A549 (cell line): ENCODE measurements at regions not wholly inside any gene's neighbourhood (a gene's known extent, or its start where the extent isn't known, plus 50 kb on each side); places are given as distances from the start of the nearest gene placed in this dataset.

Source experiments
- ATAC-seq, 2 experiments: fragments of 200-7000 bp in 1 of 2; fragments of >200 bp in 1 of 2; cut with Nextera tagmentation in 1 of 2; cut with Tn5 transposase in 1 of 2; 3 replicates each; pipeline versions ENCODE4 v1.8.0 to v1.9.1; 2018 to 2020; ENCODE audit warnings: mild to moderate bottlenecking in 1 of 2, moderate library complexity in 1 of 2
- CTCF ChIA-PET: fragments of 300-600 bp; sonication (Branson Sonifier 250); formaldehyde crosslinking; extraction: SDS; loops from one replicate; lab custom pipeline; 2021; ENCODE audit warnings: antibody characterized with exemption, inconsistent platforms; lab: Yijun Ruan, JAX
- POLR2A ChIA-PET: fragments of 350-600 bp; formaldehyde crosslinking; extraction: SDS; loops from one replicate; lab custom pipeline; 2021; ENCODE audit warnings: antibody characterized with exemption, inconsistent platforms; lab: Yijun Ruan, JAX
- DNase-seq, 2 experiments: peaks; one replicate each; pipeline versions ENCODE4 v3.0.0 to v3.0.0-alpha.2; 2011 to 2016; ENCODE audit warnings: low read depth in 1 of 2, low spot score in 1 of 2
- FAIRE-seq: peaks from 2 replicates; lab custom pipeline; 2011; peaks lifted over from hg19 to GRCh38; lab: Jason Lieb, UNC
- H3K27ac ChIP-seq, 2 experiments: fragments of >200 bp; sonication (Bioruptor Twin); formaldehyde crosslinking; 3 replicates each; pipeline ENCODE4 v1.5.1; 2016 to 2017
- H3K4me1 ChIP-seq: fragments of >200 bp; sonication (Bioruptor Twin); formaldehyde crosslinking; 3 replicates; pipeline ENCODE4 v1.6.1; 2016
- H3K4me2 ChIP-seq: fragments of >200 bp; sonication (Bioruptor Twin); formaldehyde crosslinking; 3 replicates; pipeline ENCODE4 v1.6.1; 2016
- H3K4me3 ChIP-seq: fragments of >200 bp; sonication (Bioruptor Twin); formaldehyde crosslinking; 3 replicates; pipeline ENCODE4 v1.5.1; 2016
- H3K9me3 ChIP-seq: fragments of >200 bp; sonication (Bioruptor Twin); formaldehyde crosslinking; 3 replicates; pipeline ENCODE4 v1.6.1; 2016
- BHLHE40 ChIP-seq: IDR thresholded peaks from 2 replicates; pipeline ENCODE4 v1.6.1; 2012; ENCODE audit warnings: low read depth, low read length, inconsistent platforms
- CBX2 ChIP-seq: fragments of 200-600 bp; sonication (generic); IDR thresholded peaks from 2 replicates; pipeline ENCODE4 v1.6.1; 2016; ENCODE audit warnings: low read depth, mild to moderate bottlenecking, borderline replicate concordance
- CBX8 ChIP-seq: fragments of 200-600 bp; sonication (generic); IDR thresholded peaks from 2 replicates; pipeline ENCODE4 v1.6.1; 2016
- CEBPB ChIP-seq, 2 experiments: fragments of >200 bp in 1 of 2; sonication (Bioruptor Twin) in 1 of 2; formaldehyde crosslinking in 1 of 2; IDR thresholded peaks; 2 replicates each; pipeline ENCODE4 v1.6.1; 2012 to 2016
- CHD2 ChIP-seq: fragments of 150-350 bp; IDR thresholded peaks from 2 replicates; pipeline ENCODE4 v1.6.1; 2014; ENCODE audit warnings: low read length; ENCODE audit not compliant: partially characterized antibody
- CHD4 ChIP-seq: fragments of 200-600 bp; sonication (generic); IDR thresholded peaks from 2 replicates; pipeline ENCODE4 v1.6.1; 2016; ENCODE audit warnings: antibody characterized with exemption, mild to moderate bottlenecking, borderline replicate concordance
- EHMT2 ChIP-seq: fragments of 200-600 bp; sonication (generic); IDR thresholded peaks from 2 replicates; pipeline ENCODE4 v1.6.1; 2016; ENCODE audit warnings: antibody characterized with exemption, low read depth, mild to moderate bottlenecking, moderate library complexity
- ESRRA ChIP-seq: fragments of 150-350 bp; IDR thresholded peaks from 2 replicates; pipeline ENCODE4 v1.6.1; 2014; ENCODE audit warnings: mild to moderate bottlenecking, low read length, borderline replicate concordance
- GATA3 ChIP-seq: IDR thresholded peaks from 2 replicates; pipeline ENCODE4 v1.6.1; 2012; ENCODE audit warnings: borderline replicate concordance
- HEYL ChIP-seq: fragments of 250-450 bp; sonication (Bioruptor Pico); IDR thresholded peaks from 2 replicates; pipeline ENCODE4 v1.8.0; 2021; ENCODE audit warnings: mild to moderate bottlenecking, moderate library complexity
- HOXA7 ChIP-seq: fragments of 250-450 bp; sonication (Bioruptor Pico); IDR thresholded peaks from 2 replicates; pipeline ENCODE4 v1.5.0; 2020; ENCODE audit warnings: mild to moderate bottlenecking, moderate library complexity
- KDM1A ChIP-seq: fragments of 200-600 bp; sonication (generic); IDR thresholded peaks from 2 replicates; pipeline ENCODE4 v1.6.1; 2016; ENCODE audit warnings: low read depth, mild to moderate bottlenecking
- MAFK ChIP-seq: fragments of 450-650 bp; IDR thresholded peaks from 2 replicates; pipeline ENCODE4 v1.6.1; 2014; ENCODE audit not compliant: partially characterized antibody
- MAZ ChIP-seq: fragments of 150-350 bp; IDR thresholded peaks from 2 replicates; pipeline ENCODE4 v1.6.1; 2014; ENCODE audit warnings: antibody characterized with exemption, low read depth, low read length, borderline replicate concordance
- MYC ChIP-seq: IDR thresholded peaks from 2 replicates; pipeline ENCODE4 v1.6.1; 2012; ENCODE audit warnings: mild to moderate bottlenecking, inconsistent platforms, low read length, improper control_type of control experiment, borderline replicate concordance
- NFE2L2 ChIP-seq: fragments of 150-350 bp; conservative IDR thresholded peaks from 2 replicates; pipeline ENCODE4 v1.6.1; 2014; ENCODE audit warnings: low read length
- NR3C1 ChIP-seq: fragments of >200 bp; sonication (Bioruptor Twin); formaldehyde crosslinking; IDR thresholded peaks from 3 replicates; pipeline ENCODE4 v1.6.1; 2017
- POLR2A ChIP-seq: IDR thresholded peaks from 2 replicates; pipeline ENCODE4 v1.6.1; 2012; ENCODE audit warnings: mild to moderate bottlenecking, low read length
- RAD21 ChIP-seq, 2 experiments: fragments of >200 bp in 1 of 2; sonication (Bioruptor Twin) in 1 of 2; formaldehyde crosslinking in 1 of 2; IDR thresholded peaks in 1 of 2; conservative IDR thresholded peaks in 1 of 2; 2 replicates in 1 of 2; 3 replicates in 1 of 2; pipeline ENCODE4 v1.6.1; 2012 to 2018; ENCODE audit warnings: inconsistent platforms in 1 of 2
- RARB ChIP-seq: fragments of 250-450 bp; sonication (Bioruptor Pico); IDR thresholded peaks from 2 replicates; pipeline ENCODE4 v1.8.0; 2021; ENCODE audit warnings: mild to moderate bottlenecking, moderate library complexity
- RFX5 ChIP-seq: fragments of 450-650 bp; IDR thresholded peaks from 2 replicates; pipeline ENCODE4 v1.7.1; 2014; ENCODE audit warnings: antibody characterized with exemption, mild to moderate bottlenecking, moderate library complexity
- SREBF2 ChIP-seq: fragments of 450-650 bp; IDR thresholded peaks from 2 replicates; pipeline ENCODE4 v1.6.1; 2014; ENCODE audit warnings: mild to moderate bottlenecking, moderate library complexity
- ZNF302 ChIP-seq: fragments of 250-450 bp; sonication (Bioruptor Pico); IDR thresholded peaks from 2 replicates; pipeline ENCODE4 v1.9.0; 2021; ENCODE audit warnings: inconsistent platforms, mild to moderate bottlenecking, moderate library complexity
- ZSCAN20 ChIP-seq: fragments of 250-450 bp; sonication (Bioruptor Pico); IDR thresholded peaks from 2 replicates; pipeline ENCODE4 v1.8.0; 2022; ENCODE audit warnings: mild to moderate bottlenecking, moderate library complexity
- WGBS: methylation state at CpG from one replicate; pipeline ENCODE4 v1.1.6; 2017; ENCODE audit errors: missing lambda C conversion rate; 5-methylcytosine and 5-hydroxymethylcytosine counted together
- TF ChIP-seq, protein P1 (sequence below): fragments of >200 bp; sonication (Bioruptor Twin); formaldehyde crosslinking; IDR thresholded peaks from 3 replicates; pipeline ENCODE4 v1.6.1; 2016
- TF ChIP-seq, protein P2 (sequence below): fragments of >200 bp; sonication (Bioruptor Twin); formaldehyde crosslinking; IDR thresholded peaks from 3 replicates; pipeline ENCODE4 v1.5.1; 2016
- TF ChIP-seq, protein P3 (sequence below): IDR thresholded peaks from 2 replicates; pipeline ENCODE4 v1.6.1; 2012
- TF ChIP-seq, protein P4 (sequence below): fragments of 250-450 bp; sonication (Bioruptor Pico); IDR thresholded peaks from 2 replicates; pipeline ENCODE4 v1.5.0; 2021; ENCODE audit warnings: mild to moderate bottlenecking, moderate library complexity, borderline replicate concordance

DNA sequence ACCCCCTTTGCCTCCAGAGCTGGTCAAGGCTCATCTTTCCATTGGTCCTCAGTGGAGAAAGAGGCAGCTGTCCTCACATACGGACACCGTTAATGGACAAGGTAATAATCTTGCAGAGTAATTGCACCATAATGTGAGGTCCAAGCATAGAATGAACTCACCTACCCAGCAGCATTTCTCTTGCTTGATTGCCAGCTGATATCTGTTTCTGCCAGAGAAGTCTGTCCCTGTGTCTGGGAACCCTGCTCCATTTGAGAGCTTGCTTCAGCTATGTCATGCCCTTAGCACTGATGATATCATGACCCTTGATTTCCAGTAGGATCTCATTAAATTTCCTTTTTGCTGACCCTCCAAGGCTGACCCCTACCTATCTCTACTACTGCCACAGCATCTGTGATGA lies 154.6 kb downstream of the PIK3R1 start:
- no peak for TF ChIP-seq RFX5
- no peak for TF ChIP-seq NR3C1
- no peak for TF ChIP-seq POLR2A
- no peak for TF ChIP-seq ESRRA
- TF ChIP-seq, protein P1, sequence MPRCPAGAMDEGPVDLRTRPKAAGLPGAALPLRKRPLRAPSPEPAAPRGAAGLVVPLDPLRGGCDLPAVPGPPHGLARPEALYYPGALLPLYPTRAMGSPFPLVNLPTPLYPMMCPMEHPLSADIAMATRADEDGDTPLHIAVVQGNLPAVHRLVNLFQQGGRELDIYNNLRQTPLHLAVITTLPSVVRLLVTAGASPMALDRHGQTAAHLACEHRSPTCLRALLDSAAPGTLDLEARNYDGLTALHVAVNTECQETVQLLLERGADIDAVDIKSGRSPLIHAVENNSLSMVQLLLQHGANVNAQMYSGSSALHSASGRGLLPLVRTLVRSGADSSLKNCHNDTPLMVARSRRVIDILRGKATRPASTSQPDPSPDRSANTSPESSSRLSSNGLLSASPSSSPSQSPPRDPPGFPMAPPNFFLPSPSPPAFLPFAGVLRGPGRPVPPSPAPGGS = no peak
- no peak for TF ChIP-seq BHLHE40
- TF ChIP-seq CBX2 = no peak
- ChIA-PET POLR2A (no interaction called here), CTCF (no interaction called here)
- 70% methylated on average over 2 of the region's 2 CpGs for WGBS
- no peaks in the 10 kb centered on the region for H3K4me1 ChIP-seq
- DNase-seq (no peak), ATAC-seq (no peak), FAIRE-seq (no peak)
- H3K4me2 ChIP-seq = no peak overlapping the region
- no peak overlapping the region for H3K27ac ChIP-seq
- H3K9me3 ChIP-seq = no peaks in the 10 kb centered on the region
- H3K4me3 ChIP-seq = no peak overlapping the region

DNA sequence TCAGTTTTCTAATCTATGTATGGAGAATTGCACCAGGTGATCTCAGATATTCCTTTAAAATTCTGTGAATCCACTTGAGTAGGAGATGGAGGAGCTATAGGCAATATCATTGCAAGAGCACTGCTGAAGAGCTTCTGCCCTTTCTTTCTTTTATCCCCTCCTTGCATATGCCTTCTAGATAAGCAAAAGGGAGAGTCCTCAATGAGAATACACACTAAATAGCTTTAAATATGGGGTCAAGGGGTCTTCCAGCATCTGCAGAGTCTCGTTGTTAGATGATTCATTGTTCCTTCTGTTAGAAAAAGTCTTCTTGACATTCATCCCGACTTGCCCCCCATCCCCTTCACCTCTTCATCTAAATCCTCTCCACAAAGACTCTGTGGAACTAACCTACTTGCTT lies 156.1 kb downstream of the PIK3R1 start:
- no peak overlapping the region for H3K4me2 ChIP-seq
- 7% methylated on average over 2 of the region's 2 CpGs for WGBS
- FAIRE-seq (no peak), DNase-seq (no peak), ATAC-seq (no peak)
- CTCF ChIA-PET = no interaction called here
- POLR2A ChIA-PET = no interaction called here
- no peak overlapping the region for H3K27ac ChIP-seq
- no peaks in the 10 kb centered on the region for H3K4me1 ChIP-seq
- TF ChIP-seq HEYL (CRISPR knock-in tag) (no peak), MAFK (no peak), ZSCAN20 (CRISPR knock-in tag) (no peak), BHLHE40 (no peak), RARB (no peak), NFE2L2 (no peak)
- TF ChIP-seq, protein P2, sequence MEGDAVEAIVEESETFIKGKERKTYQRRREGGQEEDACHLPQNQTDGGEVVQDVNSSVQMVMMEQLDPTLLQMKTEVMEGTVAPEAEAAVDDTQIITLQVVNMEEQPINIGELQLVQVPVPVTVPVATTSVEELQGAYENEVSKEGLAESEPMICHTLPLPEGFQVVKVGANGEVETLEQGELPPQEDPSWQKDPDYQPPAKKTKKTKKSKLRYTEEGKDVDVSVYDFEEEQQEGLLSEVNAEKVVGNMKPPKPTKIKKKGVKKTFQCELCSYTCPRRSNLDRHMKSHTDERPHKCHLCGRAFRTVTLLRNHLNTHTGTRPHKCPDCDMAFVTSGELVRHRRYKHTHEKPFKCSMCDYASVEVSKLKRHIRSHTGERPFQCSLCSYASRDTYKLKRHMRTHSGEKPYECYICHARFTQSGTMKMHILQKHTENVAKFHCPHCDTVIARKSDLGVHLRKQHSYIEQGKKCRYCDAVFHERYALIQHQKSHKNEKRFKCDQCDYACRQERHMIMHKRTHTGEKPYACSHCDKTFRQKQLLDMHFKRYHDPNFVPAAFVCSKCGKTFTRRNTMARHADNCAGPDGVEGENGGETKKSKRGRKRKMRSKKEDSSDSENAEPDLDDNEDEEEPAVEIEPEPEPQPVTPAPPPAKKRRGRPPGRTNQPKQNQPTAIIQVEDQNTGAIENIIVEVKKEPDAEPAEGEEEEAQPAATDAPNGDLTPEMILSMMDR = no peak
- H3K4me3 ChIP-seq = no peak overlapping the region
- H3K9me3 ChIP-seq = no peaks in the 10 kb centered on the region

DNA sequence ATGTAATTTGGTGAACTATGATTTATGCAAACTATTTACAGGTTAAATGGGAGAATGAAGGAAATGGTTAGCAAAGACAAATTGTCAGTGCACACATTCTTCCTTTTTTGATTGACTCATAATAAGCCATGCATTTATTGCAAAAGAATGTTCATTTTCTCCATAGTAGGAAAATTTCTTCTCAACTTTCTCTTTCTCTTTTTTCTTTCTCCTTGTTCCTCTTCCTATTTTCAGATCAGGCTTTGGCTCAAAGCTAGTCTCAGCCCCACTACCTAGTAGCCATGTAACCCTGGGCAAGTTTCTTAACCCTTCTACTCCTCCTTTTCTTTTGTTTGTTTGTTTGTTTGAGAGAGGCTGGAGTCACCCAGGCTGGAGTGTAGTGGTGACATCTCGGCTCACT lies 156.6 kb downstream of the PIK3R1 start:
- H3K9me3 ChIP-seq = no peaks in the 10 kb centered on the region
- FAIRE-seq = no peak
- H3K4me1 ChIP-seq = no peaks in the 10 kb centered on the region
- WGBS = 21% methylated on average over 1 of the region's 1 CpG
- no peak overlapping the region for H3K27ac ChIP-seq
- H3K4me3 ChIP-seq = no peak overlapping the region
- TF ChIP-seq GATA3 (no peak), EHMT2 (no peak), CHD4 (no peak), KDM1A (no peak), HOXA7 (CRISPR knock-in tag) (no peak), CEBPB (IDR thresholded peaks at IDR 0.05) (no peak)
- TF ChIP-seq, protein P3, sequence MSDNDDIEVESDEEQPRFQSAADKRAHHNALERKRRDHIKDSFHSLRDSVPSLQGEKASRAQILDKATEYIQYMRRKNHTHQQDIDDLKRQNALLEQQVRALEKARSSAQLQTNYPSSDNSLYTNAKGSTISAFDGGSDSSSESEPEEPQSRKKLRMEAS = no peak
- TF ChIP-seq, all 56 proteins: peak for 0
- ATAC-seq (no peak), DNase-seq (no peak)
- ChIA-PET POLR2A (no interaction called here), CTCF (no interaction called here)
- no peak overlapping the region for H3K4me2 ChIP-seq

DNA sequence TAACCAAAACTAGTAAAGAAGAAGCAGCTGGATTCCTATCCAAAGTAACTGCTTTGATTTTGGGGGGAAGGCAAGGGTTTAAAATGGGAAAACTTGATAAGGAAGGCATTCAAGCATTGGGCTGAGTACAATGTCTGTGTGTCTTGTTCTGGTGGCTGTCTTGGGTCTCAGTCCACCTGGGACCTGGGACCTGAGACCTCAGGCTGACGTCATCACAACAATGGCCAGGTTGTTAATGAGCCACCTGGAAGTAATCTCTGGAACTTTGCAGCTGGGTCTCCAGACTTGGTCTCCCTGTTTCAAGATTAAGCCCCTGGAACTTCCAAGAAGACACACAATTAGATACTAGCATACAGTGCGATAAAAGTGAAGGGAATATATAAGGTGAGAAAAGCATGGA lies 157.5 kb downstream of the PIK3R1 start:
- H3K4me3 ChIP-seq = no peak overlapping the region
- ChIA-PET CTCF (no interaction called here), POLR2A (no interaction called here)
- no peak for FAIRE-seq
- no peak for DNase-seq
- WGBS = 94% methylated on average over 2 of the region's 2 CpGs
- TF ChIP-seq, protein P4, sequence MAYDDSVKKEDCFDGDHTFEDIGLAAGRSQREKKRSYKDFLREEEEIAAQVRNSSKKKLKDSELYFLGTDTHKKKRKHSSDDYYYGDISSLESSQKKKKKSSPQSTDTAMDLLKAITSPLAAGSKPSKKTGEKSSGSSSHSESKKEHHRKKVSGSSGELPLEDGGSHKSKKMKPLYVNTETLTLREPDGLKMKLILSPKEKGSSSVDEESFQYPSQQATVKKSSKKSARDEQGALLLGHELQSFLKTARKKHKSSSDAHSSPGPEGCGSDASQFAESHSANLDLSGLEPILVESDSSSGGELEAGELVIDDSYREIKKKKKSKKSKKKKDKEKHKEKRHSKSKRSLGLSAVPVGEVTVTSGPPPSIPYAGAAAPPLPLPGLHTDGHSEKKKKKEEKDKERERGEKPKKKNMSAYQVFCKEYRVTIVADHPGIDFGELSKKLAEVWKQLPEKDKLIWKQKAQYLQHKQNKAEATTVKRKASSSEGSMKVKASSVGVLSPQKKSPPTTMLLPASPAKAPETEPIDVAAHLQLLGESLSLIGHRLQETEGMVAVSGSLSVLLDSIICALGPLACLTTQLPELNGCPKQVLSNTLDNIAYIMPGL (CRISPR knock-in tag) = no peak
- TF ChIP-seq RAD21 (conservative IDR thresholded peaks at IDR 0.05 in 1 of 2, IDR thresholded peaks at IDR 0.05 in 1 of 2) (no peak), CHD4 (no peak), MYC (no peak), CBX8 (no peak), MAZ (no peak), SREBF2 (no peak), NR3C1 (no peak), ZNF302 (CRISPR knock-in tag) (no peak), GATA3 (no peak), CHD2 (no peak)
- no peak for ATAC-seq
- no peaks in the 10 kb centered on the region for H3K4me1 ChIP-seq
- H3K9me3 ChIP-seq = no peaks in the 10 kb centered on the region
- H3K4me2 ChIP-seq = no peak overlapping the region
- H3K27ac ChIP-seq = no peak overlapping the region
